ENCODE measurements at regions not wholly inside any gene's neighbourhood (a gene's known extent, or its start where the extent isn't known, plus 50 kb on each side); places are given as distances from the start of the nearest gene placed in this dataset.

DNA sequence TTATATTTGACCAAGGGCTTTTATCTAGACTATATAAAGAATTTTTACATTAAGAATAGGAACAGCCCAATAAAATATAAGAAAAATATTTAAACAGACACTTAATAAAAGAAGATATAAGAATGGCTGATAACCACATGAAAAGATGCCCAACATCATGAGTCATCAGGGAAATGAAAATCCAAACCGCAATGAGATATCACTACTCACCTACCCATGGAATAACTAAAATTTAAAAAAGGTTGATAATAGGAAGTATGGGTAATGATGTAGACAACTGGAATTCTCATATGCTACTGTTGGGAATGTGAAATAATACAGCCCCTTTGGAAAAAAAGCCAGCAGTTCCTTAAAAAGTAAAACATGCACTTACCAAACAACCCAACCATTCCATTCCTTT is 206.9 kb upstream of the PCSK5 start (continued):
- TF ChIP-seq, protein P1, sequence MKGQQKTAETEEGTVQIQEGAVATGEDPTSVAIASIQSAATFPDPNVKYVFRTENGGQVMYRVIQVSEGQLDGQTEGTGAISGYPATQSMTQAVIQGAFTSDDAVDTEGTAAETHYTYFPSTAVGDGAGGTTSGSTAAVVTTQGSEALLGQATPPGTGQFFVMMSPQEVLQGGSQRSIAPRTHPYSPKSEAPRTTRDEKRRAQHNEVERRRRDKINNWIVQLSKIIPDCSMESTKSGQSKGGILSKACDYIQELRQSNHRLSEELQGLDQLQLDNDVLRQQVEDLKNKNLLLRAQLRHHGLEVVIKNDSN (IDR thresholded peaks at IDR 0.05; ENCODE audit: borderline replicate concordance, low read depth), result no peak
- no peak for TF ChIP-seq GABPA (IDR thresholded peaks at IDR 0.05; ENCODE audit: low read depth)
- TF ChIP-seq TAF1 (IDR thresholded peaks at IDR 0.05; ENCODE audit: borderline replicate concordance, low read depth, low read length), result no peak
- TF ChIP-seq RAD21 (IDR thresholded peaks at IDR 0.05; ENCODE audit: low read length), result no peak
- no peak for TF ChIP-seq REST (IDR thresholded peaks at IDR 0.05; ENCODE audit: low read depth, low read length)
- no peak for TF ChIP-seq TEAD4 (IDR thresholded peaks at IDR 0.05; ENCODE audit: borderline replicate concordance, insufficient read depth)
- no peak for TF ChIP-seq PBX3 (IDR thresholded peaks at IDR 0.05)
- no peak for TF ChIP-seq MEF2A (IDR thresholded peaks at IDR 0.05; ENCODE audit: borderline replicate concordance, low read depth)

- Histone ChIP-seq H3K27me3 (ENCODE audit: insufficient read depth) (no peaks in the 10 kb centered on the region), H3F3A (replicated peaks; ENCODE audit: insufficient read depth) (no peaks in the 10 kb centered on the region), H4K20me1 (ENCODE audit: insufficient read depth) (no peaks in the 10 kb centered on the region), H3K36me3 (replicated peaks in 1 of 2; ENCODE audit: control insufficient read depth in 1 of 2, insufficient read depth in 2 of 2, low read length in 1 of 2) (no peaks in the 10 kb centered on the region), H3K9me2 (no peaks in the 10 kb centered on the region; the same call in 1 of the 2 replicates), H3K4me2 (no peak overlapping the region), H3K4me3 (ENCODE audit: low read depth in 2 of 2, low read length in 1 of 2) (no peak overlapping the region), H3K79me2 (ENCODE audit: insufficient read depth) (no peaks in the 10 kb centered on the region), H3K27ac (ENCODE audit: low read depth in 2 of 2, low read length in 1 of 2) (no peak overlapping the region), H3K4me1 (ENCODE audit: control insufficient read depth in 1 of 2, insufficient read depth in 2 of 2, low read depth in 1 of 2, low read length in 1 of 2) (no peaks in the 10 kb centered on the region), H2AFZ (ENCODE audit: low read depth) (no peak overlapping the region), H3K9me3 (no peaks in the 10 kb centered on the region), H3K9ac (no peak overlapping the region)
- 41% methylated on average over 4 of the region's 4 CpGs for WGBS (ENCODE audit: low lambda C conversion rate)
- no peak for TF ChIP-seq NFIC (IDR thresholded peaks at IDR 0.05; ENCODE audit: borderline replicate concordance)
- TF ChIP-seq TEAD4 (IDR thresholded peaks at IDR 0.05; ENCODE audit: borderline replicate concordance, insufficient read depth), result no peak
- no peak for TF ChIP-seq USF2 (IDR thresholded peaks at IDR 0.05; ENCODE audit: borderline replicate concordance, low read depth, low read length)
- TF ChIP-seq POLR2AphosphoS5 (IDR thresholded peaks at IDR 0.05; ENCODE audit: low read depth, low read length), result no peak
- TF ChIP-seq RAD21 (IDR thresholded peaks at IDR 0.05; ENCODE audit: low read length), result no peak
- TF ChIP-seq FOXJ3 (CRISPR knock-in tag; IDR thresholded peaks at IDR 0.05), result no peak
- no peak for TF ChIP-seq TAF1 (IDR thresholded peaks at IDR 0.05; ENCODE audit: borderline replicate concordance, low read depth, low read length)
- no peak for TF ChIP-seq EZH2phosphoT487 (IDR thresholded peaks at IDR 0.05; ENCODE audit: borderline replicate concordance, low read depth)
- no peak for TF ChIP-seq MXI1 (IDR thresholded peaks at IDR 0.05; ENCODE audit: low read depth, low read length)
- DNase-seq, result no peak
- ChIA-PET CTCF (no interaction called here), POLR2A (no interaction called here)
Measured at GRCh38 chr9:75685062-75685461, 205.4 kb upstream of the PCSK5 start.
